ENCODE measurements at regions not wholly inside any gene's neighbourhood (a gene's known extent, or its start where the extent isn't known, plus 50 kb on each side); places are given as distances from the start of the nearest gene placed in this dataset.

GRCh38 chr1:2868571-2869195 is 67.2 kb upstream of the TTC34 start:
- intact Hi-C loops (cut with micrococcal nuclease) = no loop called here
- in situ Hi-C loops (cut with MboI; ENCODE audit: low sequenced_read_pairs) = no loop called here
- Histone ChIP-seq H2AK9ac (replicated peaks; ENCODE audit: low read depth, low read length, poor library complexity) (no peak overlapping the region), H3K4me1 (ENCODE audit: control insufficient read depth, insufficient read depth, low read length) (no peaks in the 10 kb centered on the region), H2BK20ac (ENCODE audit: low read depth, low read length) (no peak overlapping the region), H4K91ac (ENCODE audit: insufficient read depth, low read depth, low read length) (no peak overlapping the region), H3K23ac (ENCODE audit: low read depth, low read length) (no peak overlapping the region), H3K9me3 (ENCODE audit: control insufficient read depth, insufficient read depth, low read length) (peaks cover 73% of the 10 kb centered on the region), H2BK5ac (ENCODE audit: low read depth, low read length, poor library complexity, severe bottlenecking) (no peak overlapping the region), H2AFZ (replicated peaks; ENCODE audit: low read length, poor library complexity) (no peak overlapping the region), H2AK5ac (ENCODE audit: low read depth, low read length) (no peak overlapping the region), H2BK120ac (ENCODE audit: low read depth, low read length) (no peak overlapping the region), H3K36me3 (ENCODE audit: control insufficient read depth, insufficient read depth, low read length) (no peaks in the 10 kb centered on the region), H3K27ac (ENCODE audit: insufficient read depth, low read length) (no peak overlapping the region), H3K4me3 (ENCODE audit: insufficient read depth, low read depth, low read length) (no peak overlapping the region), H3K9me1 (ENCODE audit: insufficient read depth, low read length) (no peaks in the 10 kb centered on the region), H3K4ac (ENCODE audit: low read depth, low read length) (no peak overlapping the region), H3K56ac (ENCODE audit: extremely low read depth, insufficient read depth, low read length) (no peak overlapping the region), H2BK15ac (ENCODE audit: low read depth, low read length) (no peak overlapping the region), H3K79me1 (ENCODE audit: low read depth in 1 of 2, low read length in 2 of 2) (no peaks in the 10 kb centered on the region), H3K9ac (ENCODE audit: low read depth, low read length) (no peak overlapping the region), H3K27me3 (ENCODE audit: control insufficient read depth, insufficient read depth, low read length) (no peaks in the 10 kb centered on the region), H3K4me2 (ENCODE audit: low read depth, low read length) (no peak overlapping the region), H3K18ac (ENCODE audit: low read depth, low read length) (no peak overlapping the region), H3K14ac (replicated peaks; ENCODE audit: low read depth, low read length) (no peak overlapping the region), H4K5ac (ENCODE audit: low read depth, low read length) (no peak overlapping the region), H4K20me1 (ENCODE audit: insufficient read depth, low read length) (no peaks in the 10 kb centered on the region), H4K8ac (ENCODE audit: low read depth in 2 of 2, low read length in 2 of 2) (no peak overlapping the region)
- no peak for ATAC-seq (ENCODE audit: low read depth)
- no peak for TF ChIP-seq CHD1 (IDR thresholded peaks at IDR 0.05; ENCODE audit: low read depth, low read length)
- no peak for TF ChIP-seq RFX5 (IDR thresholded peaks at IDR 0.05; ENCODE audit: low read depth, low read length)
- TF ChIP-seq CTCF (conservative IDR thresholded peaks at IDR 0.05; ENCODE audit: low read depth, low read length) = no peak
- TF ChIP-seq NFE2L2 (IDR thresholded peaks at IDR 0.05; ENCODE audit: low read depth, low read length) = no peak
- TF ChIP-seq MAZ (IDR thresholded peaks at IDR 0.05; ENCODE audit: borderline replicate concordance, low read depth, low read length) = no peak
- ChIA-PET POLR2A (ENCODE audit: unreplicated experiment) (no interaction called here), CTCF (no interaction called here)
- no TSS peak for BruUV-seq (replicated peaks)
- dilution Hi-C loops (cut with HindIII; ENCODE audit: low sequenced_read_pairs, unreplicated experiment) = no loop called here
- WGBS, 2 experiments (ENCODE audit: extremely low coverage in 2 of 2, insufficient read length in 1 of 2) = 61% methylated on average over 5 of the region's 23 CpGs; no CpG with 5 or more reads in 1 of the 2 experiments
- DNase-seq = no peak

All from IMR-90 (cell line).